ENCODE measurements at regions not wholly inside any gene's neighbourhood (a gene's known extent, or its start where the extent isn't known, plus 50 kb on each side); places are given as distances from the start of the nearest gene placed in this dataset.

- H3K9me3 ChIP-seq: no peaks in the 10 kb centered on the region
- no peak for DNase-seq (ENCODE audit: low spot score in 2 of 2)
- H3K4me1 ChIP-seq: peaks cover 0 to 47% (median 10%) of the 10 kb centered on the region in 4 donors
- 90 to 96% methylated on average over 2 of the region's 2 CpGs for WGBS, 2 donors
- no peaks in the 10 kb centered on the region for H3K36me3 ChIP-seq
- no peak overlapping the region for H3K4me3 ChIP-seq
- H3K27me3 ChIP-seq: no peaks in the 10 kb centered on the region
- no peak for TF ChIP-seq CTCF (IDR thresholded peaks at IDR 0.05)
- TF ChIP-seq EP300 (IDR thresholded peaks at IDR 0.05): no peak
- no peak for TF ChIP-seq POLR2A (IDR thresholded peaks at IDR 0.05)
- H3K27ac ChIP-seq: no peak overlapping the region
Observed at GRCh38 chr5:34505731-34506130, 150.4 kb upstream of the RAI14 start.

- H3K4me3 ChIP-seq: no peak overlapping the region
- H3K36me3 ChIP-seq: no peaks in the 10 kb centered on the region
- TF ChIP-seq POLR2A (IDR thresholded peaks at IDR 0.05): no peak
- WGBS, 2 donors: 88 to 92% methylated on average over 2 of the region's 2 CpGs
- peaks cover 0 to 56% (median 11%) of the 10 kb centered on the region in 4 donors for H3K4me1 ChIP-seq
- H3K9me3 ChIP-seq: no peaks in the 10 kb centered on the region
- H3K27ac ChIP-seq: no peak overlapping the region
- no peaks in the 10 kb centered on the region for H3K27me3 ChIP-seq
- no peak for DNase-seq (ENCODE audit: low spot score in 2 of 2)
Observed at GRCh38 chr5:34507933-34508332, 148.2 kb upstream of the RAI14 start.

- TF ChIP-seq POLR2A (IDR thresholded peaks at IDR 0.05) (no peak), EP300 (IDR thresholded peaks at IDR 0.05) (no peak), CTCF (IDR thresholded peaks at IDR 0.05) (no peak)
- Histone ChIP-seq H3K27ac (peak overlapping the region in 3 of 4 donors; percentile 13 to 76 (median 71)), H3K4me3 (no peak overlapping the region), H3K36me3 (no peaks in the 10 kb centered on the region), H3K27me3 (no peaks in the 10 kb centered on the region), H3K9me3 (no peaks in the 10 kb centered on the region), H3K4me1 (peaks cover 0 to 47% (median 6%) of the 10 kb centered on the region in 4 donors)
- 85 to 92% methylated on average over 2 of the region's 2 CpGs for WGBS, 2 donors
- no peak for DNase-seq (ENCODE audit: low spot score in 2 of 2)
Observed at GRCh38 chr5:34509392-34509791, 146.7 kb upstream of the RAI14 start.

- H3K27ac ChIP-seq: peak overlapping the region in 3 of 4 donors; percentile 13 to 76 (median 71)
Observed at GRCh38 chr5:34510002-34510401, 146.1 kb upstream of the RAI14 start.

GRCh38 chr5:34511063-34511462, 145.1 kb upstream of the RAI14 start:
- TF ChIP-seq POLR2A (IDR thresholded peaks at IDR 0.05) (no peak), EP300 (IDR thresholded peaks at IDR 0.05) (no peak), CTCF (IDR thresholded peaks at IDR 0.05) (no peak)
- Histone ChIP-seq H3K27me3 (no peaks in the 10 kb centered on the region), H3K4me3 (no peak overlapping the region), H3K27ac (peak overlapping the region; percentile 36 to 79 (median 62)), H3K4me1 (peaks cover 0 to 44% (median 6%) of the 10 kb centered on the region in 4 donors), H3K9me3 (no peaks in the 10 kb centered on the region), H3K36me3 (no peaks in the 10 kb centered on the region)
- 62 to 63% methylated on average over 4 of the region's 4 CpGs for WGBS, 2 donors
- DNase-seq (ENCODE audit: low spot score in 2 of 2): no peak

More at GRCh38 chr5:34510002-34510401, 146.1 kb upstream of the RAI14 start:
- H3K27me3 ChIP-seq: no peaks in the 10 kb centered on the region
- H3K4me1 ChIP-seq: peaks cover 0 to 43% (median 6%) of the 10 kb centered on the region in 4 donors
- TF ChIP-seq POLR2A (IDR thresholded peaks at IDR 0.05) (no peak), EP300 (IDR thresholded peaks at IDR 0.05) (no peak), CTCF (IDR thresholded peaks at IDR 0.05) (no peak)
- H3K4me3 ChIP-seq: no peak overlapping the region
- no peak for DNase-seq (ENCODE audit: low spot score in 2 of 2)
- no peaks in the 10 kb centered on the region for H3K9me3 ChIP-seq
- 18 to 21% methylated on average over 5 of the region's 5 CpGs for WGBS, 2 donors
- H3K36me3 ChIP-seq: no peaks in the 10 kb centered on the region

- TF ChIP-seq POLR2A (IDR thresholded peaks at IDR 0.05) (no peak), CTCF (IDR thresholded peaks at IDR 0.05) (no peak), EP300 (IDR thresholded peaks at IDR 0.05) (no peak)
- peak overlapping the region; percentile 36 to 79 (median 62) for H3K27ac ChIP-seq
Observed at GRCh38 chr5:34511481-34511880, 144.6 kb upstream of the RAI14 start.

More at GRCh38 chr5:34511481-34511880, 144.6 kb upstream of the RAI14 start:
- Histone ChIP-seq H3K9me3 (no peaks in the 10 kb centered on the region), H3K4me3 (no peak overlapping the region), H3K27me3 (no peaks in the 10 kb centered on the region), H3K4me1 (peaks cover 0 to 48% (median 6%) of the 10 kb centered on the region in 4 donors), H3K36me3 (no peaks in the 10 kb centered on the region)
- no peak for DNase-seq (ENCODE audit: low spot score in 2 of 2)
- WGBS, 2 donors: 27 to 47% methylated on average over 1 of the region's 1 CpG

All from tibial nerve (tissue), 4 donors.